ENCODE measurements at regions not wholly inside any gene's neighbourhood (a gene's known extent, or its start where the extent isn't known, plus 50 kb on each side); places are given as distances from the start of the nearest gene placed in this dataset.

DNA sequence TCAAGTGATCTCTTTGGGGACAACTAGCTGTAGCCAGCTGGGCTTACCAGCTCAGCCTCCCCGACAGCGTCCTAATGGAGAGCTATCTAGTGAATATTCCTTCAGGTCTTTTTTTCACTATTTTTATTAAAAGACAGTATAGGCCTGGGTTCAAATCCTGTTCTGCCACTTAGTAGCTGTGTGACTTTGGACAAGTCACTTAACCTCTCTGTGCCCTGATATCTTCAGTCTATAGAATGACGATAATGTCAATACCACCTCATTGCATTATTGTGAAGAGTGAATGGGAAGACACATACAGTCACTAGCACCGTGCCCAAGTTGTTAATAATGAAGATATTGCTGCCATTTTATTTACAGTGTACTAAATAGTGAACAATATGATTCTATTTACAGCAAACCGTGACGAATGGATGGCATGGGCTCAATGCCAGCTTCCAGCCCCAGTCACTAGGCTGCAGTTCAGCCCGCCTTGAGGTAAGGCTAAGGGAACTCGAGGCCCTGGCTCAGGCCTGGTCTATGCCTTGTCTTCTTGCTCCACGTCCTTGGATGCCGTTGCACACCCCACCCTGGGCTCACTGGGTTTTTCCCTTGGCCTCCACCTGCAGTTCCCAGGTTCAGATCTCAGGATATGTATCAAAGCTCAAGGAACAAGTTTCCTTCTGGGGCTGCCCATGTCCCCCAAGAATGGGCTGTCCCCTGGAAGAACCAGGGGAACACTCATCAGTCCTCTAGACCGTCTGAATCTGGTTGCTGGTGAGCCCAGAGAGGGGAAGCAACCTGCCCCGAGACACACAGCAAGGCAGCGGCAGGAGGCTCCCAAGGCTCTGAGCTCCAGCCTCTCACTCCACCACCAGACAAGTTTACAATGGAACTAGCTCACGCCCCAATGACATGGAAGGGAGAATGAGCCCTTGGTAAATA is 95.4 kb upstream of the TNRC6C start:
- TF ChIP-seq CTCF (IDR thresholded peaks at IDR 0.05) (no peak), POLR2A (IDR thresholded peaks at IDR 0.05) (no peak), EP300 (IDR thresholded peaks at IDR 0.05) (no peak)
